DND-41 (cell line): ENCODE measurements at regions not wholly inside any gene's neighbourhood (a gene's known extent, or its start where the extent isn't known, plus 50 kb on each side); places are given as distances from the start of the nearest gene placed in this dataset.

Experiments used
- ATAC-seq: fragments of 200-7000 bp; cut with Tn5 transposase; 3 replicates; pipeline ENCODE4 v1.9.1; 2021; ENCODE audit warnings: low read depth; ENCODE audit not compliant: insufficient read depth
- DNase-seq: peaks from one replicate; pipeline ENCODE4 v3.0.0-alpha.2; 2020
- H2AFZ ChIP-seq: 2 replicates; pipeline ENCODE4 v1.6.0; 2012; ENCODE audit warnings: low read depth, low read length
- H3K27ac ChIP-seq: 2 replicates; pipeline ENCODE4 v1.5.1; 2012; ENCODE audit warnings: low read length, inconsistent platforms
- H3K27me3 ChIP-seq: fragments of 200-600 bp; sonication (generic); 2 replicates; pipeline ENCODE4 v1.6.0; 2012; ENCODE audit warnings: low read length, mild to moderate bottlenecking, inconsistent platforms; ENCODE audit not compliant: insufficient read depth, poor library complexity
- H3K36me3 ChIP-seq: 2 replicates; pipeline ENCODE4 v1.5.1; 2012; ENCODE audit warnings: low read length, inconsistent platforms; ENCODE audit not compliant: insufficient read depth
- H3K4me1 ChIP-seq: 2 replicates; pipeline ENCODE4 v1.5.1; 2012; ENCODE audit warnings: mild to moderate bottlenecking, low read length; ENCODE audit not compliant: insufficient read depth
- H3K4me2 ChIP-seq: 2 replicates; pipeline ENCODE4 v1.6.0; 2012; ENCODE audit warnings: mild to moderate bottlenecking, moderate library complexity, low read length, inconsistent platforms; ENCODE audit not compliant: insufficient read depth
- H3K4me3 ChIP-seq, 2 experiments: fragments of 200-600 bp in 1 of 2; shearing (Covaris generic) in 1 of 2; 2 replicates each; pipeline ENCODE4 v1.5.1; 2012 to 2016; ENCODE audit warnings: inconsistent platforms in 2 of 2, low read length in 2 of 2, mild to moderate bottlenecking in 2 of 2, low read depth in 1 of 2, moderate library complexity in 1 of 2
- H3K79me2 ChIP-seq: 2 replicates; pipeline ENCODE4 v1.6.0; 2012; ENCODE audit warnings: low read length, inconsistent platforms; ENCODE audit not compliant: insufficient read depth
- H3K9ac ChIP-seq: 2 replicates; pipeline ENCODE4 v1.6.0; 2012; ENCODE audit warnings: low read depth, mild to moderate bottlenecking, inconsistent platforms, low read length, moderate library complexity
- H3K9me3 ChIP-seq: 2 replicates; pipeline ENCODE4 v1.5.1; 2012; ENCODE audit warnings: low read length, moderate library complexity, mild to moderate bottlenecking, inconsistent platforms; ENCODE audit not compliant: insufficient read depth, severe bottlenecking
- H4K20me1 ChIP-seq: 2 replicates; pipeline ENCODE4 v1.6.0; 2012; ENCODE audit warnings: low read length; ENCODE audit not compliant: insufficient read depth
- EZH2 ChIP-seq: IDR thresholded peaks from 3 replicates; pipeline ENCODE4 v1.6.1; 2012; ENCODE audit warnings: borderline replicate concordance, low read depth, mild to moderate bottlenecking, moderate library complexity, low read length, inconsistent platforms; ENCODE audit not compliant: severe bottlenecking
- TF ChIP-seq, protein P1 (sequence below): IDR thresholded peaks from 2 replicates; pipeline ENCODE4 v1.5.1; 2012; ENCODE audit warnings: borderline replicate concordance, low read length, moderate library complexity, mild to moderate bottlenecking; ENCODE audit not compliant: poor library complexity, severe bottlenecking; ENCODE audit errors: extremely low read depth

DNA sequence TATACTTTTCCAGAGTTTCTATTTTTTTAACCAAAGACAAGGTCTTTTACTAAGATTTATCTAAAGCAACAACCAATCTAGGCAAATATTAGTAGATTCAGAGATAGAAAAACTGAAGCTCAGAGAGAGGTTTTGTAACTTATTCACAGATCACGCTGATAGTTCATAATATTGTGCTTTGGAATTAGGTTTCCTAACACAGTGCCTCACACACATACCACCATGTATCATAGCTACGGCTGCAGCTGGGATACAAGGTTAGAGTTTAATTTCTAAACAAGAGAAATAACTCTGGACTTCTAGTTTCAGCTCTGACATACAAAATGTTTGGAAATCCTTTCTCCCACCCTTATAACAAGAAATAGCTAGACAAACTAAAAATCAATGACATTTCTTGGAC is 565.7 kb downstream of the PYDC2 start:
- DNase-seq = no peak
- Histone ChIP-seq H3K79me2 (no peaks in the 10 kb centered on the region), H3K27me3 (no peaks in the 10 kb centered on the region), H3K9ac (no peak overlapping the region), H3K27ac (no peak overlapping the region), H2AFZ (no peak overlapping the region), H3K4me2 (no peak overlapping the region), H4K20me1 (no peaks in the 10 kb centered on the region), H3K4me3 (no peak overlapping the region), H3K4me1 (no peaks in the 10 kb centered on the region), H3K36me3 (no peaks in the 10 kb centered on the region), H3K9me3 (no peaks in the 10 kb centered on the region)
- no peak for ATAC-seq
- TF ChIP-seq, protein P1, sequence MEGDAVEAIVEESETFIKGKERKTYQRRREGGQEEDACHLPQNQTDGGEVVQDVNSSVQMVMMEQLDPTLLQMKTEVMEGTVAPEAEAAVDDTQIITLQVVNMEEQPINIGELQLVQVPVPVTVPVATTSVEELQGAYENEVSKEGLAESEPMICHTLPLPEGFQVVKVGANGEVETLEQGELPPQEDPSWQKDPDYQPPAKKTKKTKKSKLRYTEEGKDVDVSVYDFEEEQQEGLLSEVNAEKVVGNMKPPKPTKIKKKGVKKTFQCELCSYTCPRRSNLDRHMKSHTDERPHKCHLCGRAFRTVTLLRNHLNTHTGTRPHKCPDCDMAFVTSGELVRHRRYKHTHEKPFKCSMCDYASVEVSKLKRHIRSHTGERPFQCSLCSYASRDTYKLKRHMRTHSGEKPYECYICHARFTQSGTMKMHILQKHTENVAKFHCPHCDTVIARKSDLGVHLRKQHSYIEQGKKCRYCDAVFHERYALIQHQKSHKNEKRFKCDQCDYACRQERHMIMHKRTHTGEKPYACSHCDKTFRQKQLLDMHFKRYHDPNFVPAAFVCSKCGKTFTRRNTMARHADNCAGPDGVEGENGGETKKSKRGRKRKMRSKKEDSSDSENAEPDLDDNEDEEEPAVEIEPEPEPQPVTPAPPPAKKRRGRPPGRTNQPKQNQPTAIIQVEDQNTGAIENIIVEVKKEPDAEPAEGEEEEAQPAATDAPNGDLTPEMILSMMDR = no peak
- TF ChIP-seq EZH2 = no peak

DNA sequence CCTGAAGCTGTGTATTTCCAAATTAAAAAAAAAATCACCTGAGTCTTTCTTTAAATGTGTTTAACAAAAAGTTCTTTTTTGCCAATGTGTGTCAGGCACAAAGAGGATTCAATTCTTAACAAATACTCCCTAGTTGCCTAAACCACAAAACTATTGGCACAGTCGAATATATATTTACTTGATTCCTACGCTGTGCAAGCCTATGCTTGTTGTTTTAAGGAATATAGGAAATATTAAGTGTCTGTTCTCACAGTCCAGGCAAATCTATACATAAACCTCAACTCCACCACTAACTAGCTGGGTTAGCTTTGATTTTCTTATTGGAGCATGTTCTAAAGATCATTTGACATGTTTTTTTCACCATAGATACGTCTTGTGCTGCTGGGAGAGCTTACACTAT is 571.0 kb downstream of the PYDC2 start:
- Histone ChIP-seq H3K36me3 (no peaks in the 10 kb centered on the region), H3K79me2 (no peaks in the 10 kb centered on the region), H2AFZ (no peak overlapping the region), H3K4me3 (no peak overlapping the region), H3K27me3 (no peaks in the 10 kb centered on the region), H3K27ac (no peak overlapping the region), H3K4me2 (no peak overlapping the region), H3K9ac (no peak overlapping the region), H4K20me1 (no peaks in the 10 kb centered on the region), H3K4me1 (no peaks in the 10 kb centered on the region), H3K9me3 (no peaks in the 10 kb centered on the region)
- ATAC-seq (no peak), DNase-seq (no peak)
- no peak for TF ChIP-seq EZH2
- TF ChIP-seq, protein P1 = no peak

DNA sequence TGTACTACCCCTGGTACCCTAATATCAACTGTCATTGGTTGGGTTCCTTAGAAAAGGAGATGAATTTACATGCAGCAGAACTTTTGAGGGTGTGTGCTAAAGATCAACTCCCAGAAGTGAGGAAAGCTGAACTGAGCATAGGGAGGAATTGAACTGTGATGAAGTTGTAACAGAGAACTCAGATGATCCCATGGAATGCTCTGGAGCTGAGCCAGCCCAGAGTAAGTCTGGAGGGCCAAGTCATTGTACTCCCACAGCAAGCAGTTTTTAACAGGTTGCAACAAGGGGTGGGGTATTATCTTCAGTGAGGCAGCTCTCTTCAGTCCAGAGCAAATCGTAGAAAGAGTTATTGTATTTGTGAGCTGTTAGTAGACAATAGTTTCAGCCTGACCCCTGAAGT is 572.3 kb downstream of the PYDC2 start:
- Histone ChIP-seq H3K4me1 (no peaks in the 10 kb centered on the region), H3K9me3 (no peaks in the 10 kb centered on the region), H3K27ac (no peak overlapping the region), H3K79me2 (no peaks in the 10 kb centered on the region), H3K36me3 (no peaks in the 10 kb centered on the region), H3K9ac (no peak overlapping the region), H3K4me2 (no peak overlapping the region), H4K20me1 (no peaks in the 10 kb centered on the region), H2AFZ (no peak overlapping the region), H3K4me3 (no peak overlapping the region), H3K27me3 (no peaks in the 10 kb centered on the region)
- no peak for TF ChIP-seq EZH2
- TF ChIP-seq, protein P1 = no peak
- no peak for ATAC-seq
- DNase-seq = no peak

DNA sequence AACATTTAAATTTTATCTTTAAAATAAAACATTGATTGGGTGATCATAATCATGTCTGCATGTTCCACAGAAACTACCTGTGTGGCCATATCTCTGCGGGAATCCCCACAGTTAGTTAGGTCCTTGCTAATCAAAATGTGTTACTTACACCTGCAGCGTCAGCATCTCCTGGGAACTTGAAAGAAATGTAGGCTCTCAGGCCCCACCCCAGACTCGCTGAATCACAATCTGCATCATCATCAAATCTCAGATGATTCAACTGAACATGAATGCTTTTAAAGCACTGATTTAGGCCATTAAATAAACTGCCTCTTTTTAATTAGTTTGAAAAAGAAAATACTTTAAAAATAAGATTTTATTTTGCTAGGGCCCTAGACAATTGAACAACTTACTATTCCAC is 577.8 kb downstream of the PYDC2 start:
- TF ChIP-seq, protein P1 = no peak
- no peak for TF ChIP-seq EZH2
- H3K9ac ChIP-seq = no peak overlapping the region
- H3K27ac ChIP-seq = no peak overlapping the region
- H3K79me2 ChIP-seq = no peaks in the 10 kb centered on the region
- ATAC-seq (no peak), DNase-seq (no peak)
- no peaks in the 10 kb centered on the region for H3K4me1 ChIP-seq
- H4K20me1 ChIP-seq = no peaks in the 10 kb centered on the region
- no peaks in the 10 kb centered on the region for H3K9me3 ChIP-seq
- H3K36me3 ChIP-seq = no peaks in the 10 kb centered on the region
- no peak overlapping the region for H3K4me2 ChIP-seq
- no peaks in the 10 kb centered on the region for H3K27me3 ChIP-seq
- no peak overlapping the region for H3K4me3 ChIP-seq
- no peak overlapping the region for H2AFZ ChIP-seq
